ENCODE measurements at regions not wholly inside any gene's neighbourhood (a gene's known extent, or its start where the extent isn't known, plus 50 kb on each side); places are given as distances from the start of the nearest gene placed in this dataset.

DNA sequence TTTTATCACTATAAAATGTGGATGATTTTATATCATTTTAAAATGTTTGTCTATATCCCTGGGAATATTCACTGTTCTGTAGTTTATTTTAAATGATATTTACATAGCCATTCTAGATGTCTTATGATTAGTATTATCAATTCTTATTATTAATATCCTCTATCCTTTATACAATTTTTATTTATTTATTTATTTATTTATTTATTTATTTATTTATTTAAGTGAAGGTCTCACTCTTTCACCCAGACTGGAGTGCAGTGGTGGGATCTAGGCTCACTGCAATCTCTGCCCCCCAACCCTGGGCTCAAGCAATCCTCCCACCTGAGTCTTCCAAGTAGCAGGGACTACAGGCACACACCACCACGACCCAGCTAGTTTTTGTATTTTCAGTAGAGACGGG, 1848.9 kb downstream of the EFNA5 start:
- TF ChIP-seq, protein P1, sequence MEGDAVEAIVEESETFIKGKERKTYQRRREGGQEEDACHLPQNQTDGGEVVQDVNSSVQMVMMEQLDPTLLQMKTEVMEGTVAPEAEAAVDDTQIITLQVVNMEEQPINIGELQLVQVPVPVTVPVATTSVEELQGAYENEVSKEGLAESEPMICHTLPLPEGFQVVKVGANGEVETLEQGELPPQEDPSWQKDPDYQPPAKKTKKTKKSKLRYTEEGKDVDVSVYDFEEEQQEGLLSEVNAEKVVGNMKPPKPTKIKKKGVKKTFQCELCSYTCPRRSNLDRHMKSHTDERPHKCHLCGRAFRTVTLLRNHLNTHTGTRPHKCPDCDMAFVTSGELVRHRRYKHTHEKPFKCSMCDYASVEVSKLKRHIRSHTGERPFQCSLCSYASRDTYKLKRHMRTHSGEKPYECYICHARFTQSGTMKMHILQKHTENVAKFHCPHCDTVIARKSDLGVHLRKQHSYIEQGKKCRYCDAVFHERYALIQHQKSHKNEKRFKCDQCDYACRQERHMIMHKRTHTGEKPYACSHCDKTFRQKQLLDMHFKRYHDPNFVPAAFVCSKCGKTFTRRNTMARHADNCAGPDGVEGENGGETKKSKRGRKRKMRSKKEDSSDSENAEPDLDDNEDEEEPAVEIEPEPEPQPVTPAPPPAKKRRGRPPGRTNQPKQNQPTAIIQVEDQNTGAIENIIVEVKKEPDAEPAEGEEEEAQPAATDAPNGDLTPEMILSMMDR (IDR thresholded peaks at IDR 0.05) = no peak
- TF ChIP-seq EP300 (IDR thresholded peaks at IDR 0.05) (no peak), POLR2A (IDR thresholded peaks at IDR 0.05) (no peak)

All from stomach (tissue), 4 donors.